ENCODE measurements at regions not wholly inside any gene's neighbourhood (a gene's known extent, or its start where the extent isn't known, plus 50 kb on each side); places are given as distances from the start of the nearest gene placed in this dataset.

DNA sequence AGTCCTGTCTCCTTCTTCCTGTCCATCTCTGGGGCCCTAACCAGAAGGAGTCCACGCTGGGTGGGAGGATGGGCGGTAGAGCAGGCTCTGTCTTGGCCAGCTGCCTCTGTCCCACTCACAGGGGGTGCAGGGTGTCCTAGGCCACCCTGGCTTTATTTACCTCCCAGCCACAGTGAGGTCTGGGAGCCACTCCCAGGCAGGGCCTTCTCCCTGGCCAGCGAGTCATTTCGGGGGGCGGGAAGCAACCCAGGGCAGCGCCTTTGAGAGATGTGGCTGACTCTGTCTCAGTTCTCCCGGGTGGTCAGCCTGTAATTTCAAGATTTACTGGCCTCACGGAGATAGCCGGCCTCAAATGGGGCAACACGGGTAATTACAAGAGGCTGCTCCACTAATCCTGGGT is 67.4 kb upstream of the PTCH1 start:
- whole genome bisulfite sequencing, 2 donors (ENCODE audit: extremely low coverage in 2 of 2, insufficient read length in 2 of 2, insufficient replicate concordance in 1 of 2), result no CpG with 5 or more reads among the region's 10 CpGs
- no peak overlapping the region for H3K27ac ChIP-seq (replicated peaks; ENCODE audit: low read length)

DNA sequence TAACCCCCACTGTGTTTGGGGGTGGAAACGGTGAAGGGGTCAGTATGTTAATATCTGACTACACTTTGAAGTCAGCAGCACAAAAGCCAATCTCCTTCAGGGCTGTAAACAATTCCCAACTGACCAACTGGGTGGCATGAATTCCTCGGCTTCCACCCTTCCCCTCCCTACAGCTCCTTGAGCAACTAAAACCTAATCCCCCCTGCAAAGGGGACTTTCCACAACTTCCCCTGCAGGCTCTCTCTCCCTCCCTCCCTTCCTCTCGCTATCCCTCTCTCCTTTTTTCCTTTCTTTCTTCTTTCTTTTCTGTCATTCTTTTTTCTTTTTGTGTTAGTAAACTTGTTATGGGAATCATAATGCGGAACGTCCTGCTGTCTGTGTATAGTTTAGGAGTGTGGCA is 65.1 kb upstream of the PTCH1 start:
- no peak overlapping the region for H2BK5ac ChIP-seq (ENCODE audit: low read length)
- H2AFZ ChIP-seq (ENCODE audit: low read length), result peak overlapping the region; percentile 42
- H3K18ac ChIP-seq (ENCODE audit: low read length), result no peak overlapping the region
- no peaks in the 10 kb centered on the region for H3K36me3 ChIP-seq (replicated peaks in 1 of 2; ENCODE audit: control insufficient read depth in 2 of 2, insufficient read depth in 2 of 2, low read length in 2 of 2)
- H2BK12ac ChIP-seq (ENCODE audit: low read length), result no peak overlapping the region
- no peak for DNase-seq (ENCODE audit: low spot score)
- H3K27ac ChIP-seq (replicated peaks; ENCODE audit: low read length), result no peak overlapping the region
- no peak overlapping the region for H3K14ac ChIP-seq (ENCODE audit: low read length)
- H3K4me1 ChIP-seq (ENCODE audit: control insufficient read depth in 2 of 2, insufficient read depth in 1 of 2, low read depth in 1 of 2, low read length in 2 of 2), result peaks cover 5 to 12% of the 10 kb centered on the region in 2 donors
- no peak overlapping the region for H3K4ac ChIP-seq (ENCODE audit: low read length)
- no peaks in the 10 kb centered on the region for H3K9me3 ChIP-seq (replicated peaks in 1 of 2; ENCODE audit: control insufficient read depth in 2 of 2, insufficient read depth in 1 of 2, low read depth in 1 of 2, low read length in 2 of 2)
- H4K8ac ChIP-seq (ENCODE audit: low read depth, low read length), result no peak overlapping the region
- H3K4me2 ChIP-seq (ENCODE audit: insufficient read depth, low read length, poor library complexity, severe bottlenecking), result no peak overlapping the region
- H3K4me3 ChIP-seq (ENCODE audit: low read length in 2 of 2), result no peak overlapping the region
- H3K79me1 ChIP-seq (ENCODE audit: low read depth, low read length), result no peaks in the 10 kb centered on the region
- H3K23ac ChIP-seq (ENCODE audit: low read depth, low read length, poor library complexity), result no peak overlapping the region
- no peak overlapping the region for H3K9ac ChIP-seq (ENCODE audit: low read depth, low read length, poor library complexity)
- H2AK5ac ChIP-seq (ENCODE audit: low read depth, low read length), result no peak overlapping the region
- H3K27me3 ChIP-seq (ENCODE audit: control insufficient read depth in 3 of 3, insufficient read depth in 3 of 3, low read depth in 1 of 3, low read length in 3 of 3), result no peaks in the 10 kb centered on the region
- no peak overlapping the region for H2BK120ac ChIP-seq (ENCODE audit: low read depth, low read length)
- no peak overlapping the region for H2BK15ac ChIP-seq (ENCODE audit: low read length)
- no CpG with 5 or more reads among the region's 5 CpGs for WGBS, 2 donors (ENCODE audit: extremely low coverage in 2 of 2, insufficient read length in 2 of 2, insufficient replicate concordance in 1 of 2)
- no peak overlapping the region for H4K91ac ChIP-seq (ENCODE audit: low read depth, low read length, poor library complexity)

More for the DNA sequence above, 67.4 kb upstream of the PTCH1 start:
- no peak overlapping the region for H3K9ac ChIP-seq (ENCODE audit: low read depth, low read length, poor library complexity)
- DNase-seq (ENCODE audit: low spot score), result no peak
- no peak overlapping the region for H2BK15ac ChIP-seq (ENCODE audit: low read length)
- no peaks in the 10 kb centered on the region for H3K9me3 ChIP-seq (replicated peaks in 1 of 2; ENCODE audit: control insufficient read depth in 2 of 2, insufficient read depth in 1 of 2, low read depth in 1 of 2, low read length in 2 of 2)
- no peaks in the 10 kb centered on the region for H3K36me3 ChIP-seq (replicated peaks in 1 of 2; ENCODE audit: control insufficient read depth in 2 of 2, insufficient read depth in 2 of 2, low read length in 2 of 2)
- H4K91ac ChIP-seq (ENCODE audit: low read depth, low read length, poor library complexity), result no peak overlapping the region
- peak overlapping the region; percentile 66 for H3K18ac ChIP-seq (ENCODE audit: low read length)
- H2BK5ac ChIP-seq (ENCODE audit: low read length), result no peak overlapping the region
- peak overlapping the region; percentile 83 for H2AFZ ChIP-seq (ENCODE audit: low read length)
- no peak overlapping the region for H3K4ac ChIP-seq (ENCODE audit: low read length)
- no peak overlapping the region for H3K23ac ChIP-seq (ENCODE audit: low read depth, low read length, poor library complexity)
- no peak overlapping the region for H4K8ac ChIP-seq (ENCODE audit: low read depth, low read length)
- no peaks in the 10 kb centered on the region for H3K27me3 ChIP-seq (ENCODE audit: control insufficient read depth in 3 of 3, insufficient read depth in 3 of 3, low read depth in 1 of 3, low read length in 3 of 3)
- H3K14ac ChIP-seq (ENCODE audit: low read length), result no peak overlapping the region
- H2BK12ac ChIP-seq (ENCODE audit: low read length), result no peak overlapping the region
- H3K79me1 ChIP-seq (ENCODE audit: low read depth, low read length), result no peaks in the 10 kb centered on the region
- no peak overlapping the region for H3K4me3 ChIP-seq (ENCODE audit: low read length in 2 of 2)
- H3K4me2 ChIP-seq (ENCODE audit: insufficient read depth, low read length, poor library complexity, severe bottlenecking), result no peak overlapping the region
- peaks cover 5 to 12% of the 10 kb centered on the region in 2 donors for H3K4me1 ChIP-seq (ENCODE audit: control insufficient read depth in 2 of 2, insufficient read depth in 1 of 2, low read depth in 1 of 2, low read length in 2 of 2)
- no peak overlapping the region for H2AK5ac ChIP-seq (ENCODE audit: low read depth, low read length)
- no peak overlapping the region for H2BK120ac ChIP-seq (ENCODE audit: low read depth, low read length)

GRCh38 chr9:95580812-95581761 is 64.3 kb upstream of the PTCH1 start:
- WGBS, 2 donors (ENCODE audit: extremely low coverage in 2 of 2, insufficient read length in 2 of 2, insufficient replicate concordance in 1 of 2), result no CpG with 5 or more reads among the region's 22 CpGs

DNA sequence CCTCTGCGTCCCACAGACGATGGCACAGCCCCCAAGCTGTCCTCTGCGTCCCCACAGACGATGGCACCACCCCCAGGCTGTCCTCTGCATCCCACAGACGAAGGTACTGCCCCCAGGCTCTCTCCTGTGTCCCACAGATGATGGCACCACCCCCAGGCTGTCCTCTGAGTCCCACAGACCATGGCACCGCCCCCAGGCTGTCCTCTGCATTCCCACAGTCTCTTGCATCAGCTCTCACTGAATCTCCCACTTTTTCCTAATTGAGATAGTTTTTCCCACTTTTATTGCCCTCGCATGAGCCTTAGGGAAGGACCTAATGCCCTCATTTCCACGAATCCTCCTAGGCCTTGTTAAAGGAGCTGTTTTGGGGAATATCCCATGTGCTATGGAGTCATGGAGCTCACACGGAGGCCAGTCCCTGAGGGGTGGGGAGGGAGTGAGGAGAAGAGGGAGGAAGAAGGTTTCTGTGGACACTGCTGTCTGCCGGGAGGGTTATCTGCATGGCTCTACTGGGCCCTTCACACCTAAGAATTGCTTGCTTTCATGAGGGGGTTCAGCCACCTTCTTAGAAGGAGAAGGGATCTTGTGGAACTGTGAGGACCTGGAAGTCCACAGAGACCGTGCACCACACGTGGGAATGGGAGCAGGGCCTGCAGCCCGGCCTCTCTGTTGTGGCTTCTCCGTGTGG is 58.2 kb upstream of the PTCH1 start:
- no peak for DNase-seq (ENCODE audit: low spot score)
- no CpG with 5 or more reads among the region's 14 CpGs for WGBS, 2 donors (ENCODE audit: extremely low coverage in 2 of 2, insufficient read length in 2 of 2, insufficient replicate concordance in 1 of 2)

More at GRCh38 chr9:95580812-95581761, 64.3 kb upstream of the PTCH1 start:
- Histone ChIP-seq H3K4me2 (ENCODE audit: insufficient read depth, low read length, poor library complexity, severe bottlenecking) (no peak overlapping the region), H3K4me1 (ENCODE audit: control insufficient read depth in 2 of 2, insufficient read depth in 1 of 2, low read depth in 1 of 2, low read length in 2 of 2) (peaks cover 5 to 12% of the 10 kb centered on the region in 2 donors), H2BK5ac (ENCODE audit: low read length) (no peak overlapping the region), H3K23ac (ENCODE audit: low read depth, low read length, poor library complexity) (no peak overlapping the region), H3K4ac (ENCODE audit: low read length) (no peak overlapping the region), H3K79me1 (ENCODE audit: low read depth, low read length) (no peaks in the 10 kb centered on the region), H4K91ac (ENCODE audit: low read depth, low read length, poor library complexity) (no peak overlapping the region), H2AFZ (ENCODE audit: low read length) (no peak overlapping the region), H2BK120ac (ENCODE audit: low read depth, low read length) (no peak overlapping the region), H3K4me3 (ENCODE audit: low read length in 2 of 2) (no peak overlapping the region), H3K36me3 (replicated peaks in 1 of 2; ENCODE audit: control insufficient read depth in 2 of 2, insufficient read depth in 2 of 2, low read length in 2 of 2) (no peaks in the 10 kb centered on the region), H2BK12ac (ENCODE audit: low read length) (no peak overlapping the region), H3K18ac (ENCODE audit: low read length) (peak overlapping the region; percentile 36), H2AK5ac (ENCODE audit: low read depth, low read length) (no peak overlapping the region), H3K9me3 (replicated peaks in 1 of 2; ENCODE audit: control insufficient read depth in 2 of 2, insufficient read depth in 1 of 2, low read depth in 1 of 2, low read length in 2 of 2) (no peaks in the 10 kb centered on the region), H3K27me3 (ENCODE audit: control insufficient read depth in 3 of 3, insufficient read depth in 3 of 3, low read depth in 1 of 3, low read length in 3 of 3) (no peaks in the 10 kb centered on the region), H3K9ac (ENCODE audit: low read depth, low read length, poor library complexity) (no peak overlapping the region), H4K8ac (ENCODE audit: low read depth, low read length) (no peak overlapping the region), H2BK15ac (ENCODE audit: low read length) (no peak overlapping the region), H3K14ac (ENCODE audit: low read length) (no peak overlapping the region), H3K27ac (replicated peaks; ENCODE audit: low read length) (no peak overlapping the region)
- no peak for DNase-seq (ENCODE audit: low spot score)

More for the DNA sequence above, 58.2 kb upstream of the PTCH1 start:
- Histone ChIP-seq H2AK5ac (ENCODE audit: low read depth, low read length) (no peak overlapping the region), H3K79me1 (ENCODE audit: low read depth, low read length) (no peaks in the 10 kb centered on the region), H4K8ac (ENCODE audit: low read depth, low read length) (no peak overlapping the region), H3K23ac (ENCODE audit: low read depth, low read length, poor library complexity) (no peak overlapping the region), H4K91ac (ENCODE audit: low read depth, low read length, poor library complexity) (no peak overlapping the region), H2BK120ac (ENCODE audit: low read depth, low read length) (no peak overlapping the region), H2AFZ (ENCODE audit: low read length) (no peak overlapping the region), H3K9ac (ENCODE audit: low read depth, low read length, poor library complexity) (no peak overlapping the region), H3K9me3 (replicated peaks in 1 of 2; ENCODE audit: control insufficient read depth in 2 of 2, insufficient read depth in 1 of 2, low read depth in 1 of 2, low read length in 2 of 2) (no peaks in the 10 kb centered on the region), H3K4me1 (ENCODE audit: control insufficient read depth in 2 of 2, insufficient read depth in 1 of 2, low read depth in 1 of 2, low read length in 2 of 2) (peaks cover 0 to 7% of the 10 kb centered on the region in 2 donors), H2BK15ac (ENCODE audit: low read length) (peak overlapping the region; percentile 50), H3K14ac (ENCODE audit: low read length) (no peak overlapping the region), H3K27me3 (ENCODE audit: control insufficient read depth in 3 of 3, insufficient read depth in 3 of 3, low read depth in 1 of 3, low read length in 3 of 3) (no peaks in the 10 kb centered on the region), H3K4me2 (ENCODE audit: insufficient read depth, low read length, poor library complexity, severe bottlenecking) (no peak overlapping the region), H3K4ac (ENCODE audit: low read length) (no peak overlapping the region), H2BK12ac (ENCODE audit: low read length) (peak overlapping the region; percentile 5), H3K36me3 (replicated peaks in 1 of 2; ENCODE audit: control insufficient read depth in 2 of 2, insufficient read depth in 2 of 2, low read length in 2 of 2) (no peaks in the 10 kb centered on the region), H2BK5ac (ENCODE audit: low read length) (peak overlapping the region; percentile 44), H3K4me3 (ENCODE audit: low read length in 2 of 2) (no peak overlapping the region), H3K18ac (ENCODE audit: low read length) (peak overlapping the region; percentile 61), H3K27ac (replicated peaks; ENCODE audit: low read length) (no peak overlapping the region)
